Cardiac fibroblast (primary cell): ENCODE measurements at regions not wholly inside any gene's neighbourhood (a gene's known extent, or its start where the extent isn't known, plus 50 kb on each side); places are given as distances from the start of the nearest gene placed in this dataset.

Experiments used
- DNase-seq, 2 donors: peaks; one replicate each; pipeline versions ENCODE4 v3.0.0 to v3.0.0-alpha.2; 2010; ENCODE audit warnings: low read depth in 2 of 2
- H3K4me3 ChIP-seq, 2 donors: replicated peaks in 1 of 2; 1 replicate in 1 of 2; 2 replicates in 1 of 2; pipeline ENCODE4 v1.5.1; 2011; ENCODE audit warnings: low read depth in 2 of 2, low read length in 2 of 2, mild to moderate bottlenecking in 2 of 2, moderate library complexity in 1 of 2
- CTCF ChIP-seq: IDR thresholded peaks from one replicate; pipeline ENCODE4 v1.5.1; 2011; ENCODE audit warnings: low read depth, mild to moderate bottlenecking, low read length, inconsistent platforms

GRCh38 chr20:48090784-48091183 lies 305.5 kb upstream of the SULF2 start:
- no peak for DNase-seq
- TF ChIP-seq CTCF = no peak
- no peak overlapping the region for H3K4me3 ChIP-seq

- DNase-seq = no peak
- no peak overlapping the region for H3K4me3 ChIP-seq
- no peak for TF ChIP-seq CTCF
These were observed 305.0 kb upstream of the SULF2 start for GRCh38 chr20:48090314-48090713.

- DNase-seq = no peak
- TF ChIP-seq CTCF = no peak
- H3K4me3 ChIP-seq = no peak overlapping the region
These were observed 295.3 kb upstream of the SULF2 start for GRCh38 chr20:48080583-48080982.

- DNase-seq = no peak
- no peak for TF ChIP-seq CTCF
- no peak overlapping the region for H3K4me3 ChIP-seq
These were observed 293.7 kb upstream of the SULF2 start for GRCh38 chr20:48079028-48079427.

- DNase-seq = no peak
- TF ChIP-seq CTCF = no peak
These were observed 291.5 kb upstream of the SULF2 start for GRCh38 chr20:48076747-48077146.

GRCh38 chr20:48076247-48076646 lies 291.0 kb upstream of the SULF2 start:
- no peak overlapping the region for H3K4me3 ChIP-seq
- TF ChIP-seq CTCF = no peak
- no peak for DNase-seq

More at GRCh38 chr20:48076747-48077146, 291.5 kb upstream of the SULF2 start:
- no peak overlapping the region for H3K4me3 ChIP-seq

- H3K4me3 ChIP-seq = no peak overlapping the region
- TF ChIP-seq CTCF = no peak
- no peak for DNase-seq
These were observed 290.4 kb upstream of the SULF2 start for GRCh38 chr20:48075591-48076174.
